HEK293T (cell line): ENCODE measurements at regions not wholly inside any gene's neighbourhood (a gene's known extent, or its start where the extent isn't known, plus 50 kb on each side); places are given as distances from the start of the nearest gene placed in this dataset.
"Not testable (repeated sequence)": the region's sequence is repeated elsewhere in the genome, so short reads cannot be mapped to it uniquely, and the experiment has no call there.

Experiments
- ARNT ChIP-seq: fragments of 450-650 bp; IDR thresholded peaks from 2 replicates; pipeline ENCODE4 v1.6.1; 2017; ENCODE audit warnings: mild to moderate bottlenecking
- BHLHE40 ChIP-seq: fragments of 450-650 bp; IDR thresholded peaks from 2 replicates; pipeline ENCODE4 v1.6.1; 2016; ENCODE audit warnings: mild to moderate bottlenecking, moderate library complexity, borderline replicate concordance
- CTBP1 ChIP-seq: fragments of 450-650 bp; IDR thresholded peaks from 2 replicates; pipeline ENCODE4 v1.6.1; 2016; ENCODE audit warnings: borderline replicate concordance
- ELF4 ChIP-seq: fragments of 450-650 bp; IDR thresholded peaks from 2 replicates; pipeline ENCODE4 v1.6.1; 2017; ENCODE audit warnings: antibody characterized with exemption
- FOXA1 ChIP-seq: fragments of 450-650 bp; IDR thresholded peaks from 2 replicates; pipeline ENCODE4 v1.6.1; 2016; ENCODE audit warnings: mild to moderate bottlenecking
- FOXK2 ChIP-seq: fragments of 450-650 bp; IDR thresholded peaks from 2 replicates; pipeline ENCODE4 v1.6.1; 2016; ENCODE audit warnings: mild to moderate bottlenecking
- FOXM1 ChIP-seq: fragments of 450-650 bp; IDR thresholded peaks from 2 replicates; pipeline ENCODE4 v1.6.1; 2017; ENCODE audit warnings: mild to moderate bottlenecking, borderline replicate concordance
- L3MBTL2 ChIP-seq: fragments of 450-650 bp; conservative IDR thresholded peaks from 2 replicates; pipeline ENCODE4 v1.6.1; 2016; ENCODE audit warnings: mild to moderate bottlenecking
- SP1 ChIP-seq: fragments of 450-650 bp; IDR thresholded peaks from 2 replicates; pipeline ENCODE4 v1.6.1; 2017
- SUZ12 ChIP-seq: fragments of 450-650 bp; IDR thresholded peaks from 2 replicates; pipeline ENCODE4 v1.6.1; 2016; ENCODE audit warnings: mild to moderate bottlenecking
- TARDBP ChIP-seq: fragments of 450-650 bp; IDR thresholded peaks from 2 replicates; pipeline ENCODE4 v1.6.1; 2016

GRCh38 chr13:38472411-38472810 is 122.8 kb downstream of the UFM1 start:
- not testable (repeated sequence) for TF ChIP-seq FOXK2, SUZ12, CTBP1, ELF4, SP1, BHLHE40, TARDBP, ARNT, FOXM1, L3MBTL2, FOXA1
